ENCODE measurements at regions not wholly inside any gene's neighbourhood (a gene's known extent, or its start where the extent isn't known, plus 50 kb on each side); places are given as distances from the start of the nearest gene placed in this dataset.
"Not testable (repeated sequence)": the region's sequence is repeated elsewhere in the genome, so short reads cannot be mapped to it uniquely, and the experiment has no call there.

GRCh38 chr1:65538664-65539063, 118.2 kb downstream of the LEPR start:
- no peak for DNase-seq (ENCODE audit: low read depth)
- H3K4me3 ChIP-seq (ENCODE audit: low read depth, low read length), result no peak overlapping the region
- TF ChIP-seq POLR2A (IDR thresholded peaks at IDR 0.05; ENCODE audit: extremely low read depth, insufficient read length) (no peak), MAX (IDR thresholded peaks at IDR 0.05; ENCODE audit: low read depth, low read length) (no peak), MYC (IDR thresholded peaks at IDR 0.05; ENCODE audit: low read depth, low read length) (no peak), CTCF (IDR thresholded peaks at IDR 0.05; ENCODE audit: low read depth, low read length) (no peak)

- H3K4me3 ChIP-seq (ENCODE audit: low read depth, low read length), result no peak overlapping the region
- DNase-seq (ENCODE audit: low read depth), result no peak
- no peak for TF ChIP-seq MYC (IDR thresholded peaks at IDR 0.05; ENCODE audit: low read depth, low read length)
- no peak for TF ChIP-seq POLR2A (IDR thresholded peaks at IDR 0.05; ENCODE audit: extremely low read depth, insufficient read length)
- no peak for TF ChIP-seq MAX (IDR thresholded peaks at IDR 0.05; ENCODE audit: low read depth, low read length)
- TF ChIP-seq CTCF (IDR thresholded peaks at IDR 0.05; ENCODE audit: low read depth, low read length), result no peak
Measured at GRCh38 chr1:65539266-65540131, 119.0 kb downstream of the LEPR start.

- TF ChIP-seq POLR2A (IDR thresholded peaks at IDR 0.05; ENCODE audit: extremely low read depth, insufficient read length) (no peak), MAX (IDR thresholded peaks at IDR 0.05; ENCODE audit: low read depth, low read length) (no peak), MYC (IDR thresholded peaks at IDR 0.05; ENCODE audit: low read depth, low read length) (no peak), CTCF (IDR thresholded peaks at IDR 0.05; ENCODE audit: low read depth, low read length) (no peak)
- no peak for DNase-seq (ENCODE audit: low read depth)
- H3K4me3 ChIP-seq (ENCODE audit: low read depth, low read length), result no peak overlapping the region
Measured at GRCh38 chr1:65541161-65541560, 120.7 kb downstream of the LEPR start.

- DNase-seq (ENCODE audit: low read depth), result no peak
- no peak overlapping the region for H3K4me3 ChIP-seq (ENCODE audit: low read depth, low read length)
- no peak for TF ChIP-seq POLR2A (IDR thresholded peaks at IDR 0.05; ENCODE audit: extremely low read depth, insufficient read length)
- no peak for TF ChIP-seq MYC (IDR thresholded peaks at IDR 0.05; ENCODE audit: low read depth, low read length)
- no peak for TF ChIP-seq MAX (IDR thresholded peaks at IDR 0.05; ENCODE audit: low read depth, low read length)
- no peak for TF ChIP-seq CTCF (IDR thresholded peaks at IDR 0.05; ENCODE audit: low read depth, low read length)
Measured at GRCh38 chr1:65541865-65542264, 121.4 kb downstream of the LEPR start.

GRCh38 chr1:65542592-65542991, 122.1 kb downstream of the LEPR start:
- not testable (repeated sequence) for H3K4me3 ChIP-seq (ENCODE audit: low read depth, low read length); DNase-seq (ENCODE audit: low read depth)

GRCh38 chr1:65550306-65551010, 130.0 kb downstream of the LEPR start:
- H3K4me3 ChIP-seq (ENCODE audit: low read depth, low read length); DNase-seq (ENCODE audit: low read depth): not testable (repeated sequence)

GRCh38 chr1:65552484-65552883, 132.0 kb downstream of the LEPR start:
- not testable (repeated sequence) for DNase-seq (ENCODE audit: low read depth); H3K4me3 ChIP-seq (ENCODE audit: low read depth, low read length)

DNA sequence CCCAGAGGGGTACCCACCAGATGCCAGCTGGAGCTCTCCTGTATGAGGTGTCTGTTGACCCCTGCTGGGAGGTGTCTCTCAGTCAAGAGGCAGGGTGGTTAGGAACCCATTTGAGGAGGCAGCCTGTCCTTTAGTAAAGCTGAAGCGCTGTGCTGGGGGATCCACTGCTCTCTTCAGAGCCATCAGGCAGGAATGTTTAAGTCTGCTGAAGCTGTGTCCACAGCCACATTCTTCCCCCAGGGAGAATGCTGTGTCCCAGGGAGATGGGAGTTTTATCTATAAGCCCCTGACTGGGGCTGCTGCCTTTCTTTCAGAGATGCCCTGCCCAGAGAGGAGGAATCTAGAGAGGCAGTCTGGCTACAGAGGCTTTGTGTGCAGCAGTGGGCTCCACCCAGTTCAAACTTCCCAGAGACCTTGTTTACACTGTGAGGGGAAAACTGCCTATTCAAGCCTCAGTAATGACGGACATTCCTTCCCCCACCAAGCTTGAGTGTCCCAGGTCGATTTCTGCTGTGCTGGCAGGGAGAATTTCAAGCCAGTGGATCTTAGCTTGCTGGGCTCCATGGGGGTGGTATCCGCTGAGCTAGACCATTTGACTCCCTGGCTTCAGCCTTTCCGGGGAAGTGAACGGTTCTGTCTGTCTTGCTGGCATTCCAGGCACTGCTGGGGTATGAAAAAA, 133.8 kb downstream of the LEPR start:
- DNase-seq (ENCODE audit: low read depth); H3K4me3 ChIP-seq (ENCODE audit: low read depth, low read length): not testable (repeated sequence)

Measured in NB4 (cell line).